ENCODE measurements at regions not wholly inside any gene's neighbourhood (a gene's known extent, or its start where the extent isn't known, plus 50 kb on each side); places are given as distances from the start of the nearest gene placed in this dataset.

- no peak overlapping the region for H3K4me3 ChIP-seq
- no peaks in the 10 kb centered on the region for H3K9me3 ChIP-seq
- H3K4me1 ChIP-seq (ENCODE audit: insufficient read depth): peaks cover 4% of the 10 kb centered on the region
- TF ChIP-seq POLR2A (IDR thresholded peaks at IDR 0.05) (no peak), CTCF (IDR thresholded peaks at IDR 0.05) (no peak), EP300 (IDR thresholded peaks at IDR 0.05) (no peak)
- intact Hi-C loops (cut with DNase I): loop anchor here in 3 of 4 donors (5.0 to 10.0 kb wide), 3 partner anchors 471 to 476 kb away; no protein-coding TSS in a partner anchor
- DNase-seq: no peak
- H3K27ac ChIP-seq: no peak overlapping the region
- 65 to 76% (median 66%) methylated on average over 15 of the region's 15 CpGs for WGBS, 3 donors
- no peaks in the 10 kb centered on the region for H3K27me3 ChIP-seq
- no peaks in the 10 kb centered on the region for H3K36me3 ChIP-seq
These were observed 400.2 kb downstream of the SEC14L1 start for GRCh38 chr17:77540975-77541374.

GRCh38 chr17:77542011-77542410 is 401.2 kb downstream of the SEC14L1 start:
- H3K4me3 ChIP-seq: no peak overlapping the region
- H3K27ac ChIP-seq: no peak overlapping the region
- no peaks in the 10 kb centered on the region for H3K27me3 ChIP-seq
- intact Hi-C loops (cut with DNase I): loop anchor here in 3 of 4 donors (5.0 to 10.0 kb wide), 3 partner anchors 470 to 475 kb away; no protein-coding TSS in a partner anchor
- H3K9me3 ChIP-seq: no peaks in the 10 kb centered on the region
- no peaks in the 10 kb centered on the region for H3K36me3 ChIP-seq
- peaks cover 4% of the 10 kb centered on the region for H3K4me1 ChIP-seq (ENCODE audit: insufficient read depth)
- no peak for DNase-seq
- TF ChIP-seq CTCF (IDR thresholded peaks at IDR 0.05): no peak
- TF ChIP-seq EP300 (IDR thresholded peaks at IDR 0.05): no peak
- TF ChIP-seq POLR2A (IDR thresholded peaks at IDR 0.05): no peak
- WGBS, 3 donors: 0 to 7% (median 3%) methylated on average over 1 of the region's 1 CpG

DNA sequence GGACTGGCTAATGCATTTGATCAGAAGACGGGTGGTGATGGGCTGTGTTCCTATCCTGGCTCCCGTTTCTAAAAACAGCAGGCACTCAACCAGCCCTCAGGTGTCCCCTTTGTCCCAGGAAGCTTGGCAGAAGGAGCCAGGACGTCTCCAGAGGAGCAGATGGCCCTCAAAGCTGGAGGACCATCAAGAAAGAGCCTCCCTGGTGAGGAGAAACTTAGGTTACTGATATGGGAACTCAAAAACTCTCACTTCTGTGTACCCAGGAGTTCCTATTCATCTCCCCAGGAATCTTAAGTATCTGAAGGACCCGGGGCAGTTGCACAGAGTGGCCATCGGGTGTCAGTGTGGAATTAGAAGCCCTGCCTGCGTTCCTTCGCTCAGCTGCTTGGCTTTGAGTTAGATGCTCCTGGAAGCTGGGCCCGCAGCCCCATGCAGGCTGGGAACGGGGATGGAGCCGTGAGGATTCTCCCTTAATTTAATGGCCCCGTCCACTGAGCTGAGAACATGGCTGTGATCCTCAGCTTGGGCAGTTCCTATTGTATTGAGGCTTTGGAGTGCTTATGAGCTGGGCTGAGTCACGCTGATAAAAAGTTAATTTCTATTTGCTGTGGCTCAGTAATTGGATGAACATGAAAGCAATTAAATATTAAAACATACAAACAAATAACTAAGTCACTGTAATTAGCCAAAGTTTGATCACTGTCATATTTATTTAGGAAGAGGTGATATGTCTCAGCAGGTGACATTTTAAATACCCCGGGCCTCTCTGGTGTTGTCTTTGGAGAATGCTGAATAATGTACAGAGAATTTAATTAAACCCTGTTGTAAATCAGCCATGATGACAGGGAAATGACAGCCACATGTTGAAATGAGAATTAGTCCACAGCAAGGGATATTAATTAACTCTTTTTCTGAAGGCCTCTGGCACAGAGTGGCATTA is 402.1 kb downstream of the SEC14L1 start:
- Histone ChIP-seq H3K36me3 (no peaks in the 10 kb centered on the region), H3K4me1 (ENCODE audit: insufficient read depth) (peaks cover 4% of the 10 kb centered on the region), H3K4me3 (no peak overlapping the region), H3K27ac (no peak overlapping the region), H3K27me3 (no peaks in the 10 kb centered on the region), H3K9me3 (no peaks in the 10 kb centered on the region)
- peak; percentile 45 to 74 (median 56) for TF ChIP-seq CTCF (IDR thresholded peaks at IDR 0.05)
- no peak for TF ChIP-seq EP300 (IDR thresholded peaks at IDR 0.05)
- TF ChIP-seq POLR2A (IDR thresholded peaks at IDR 0.05): no peak
- DNase-seq: peak; percentile 49 to 73 (median 64)
- intact Hi-C loops (cut with DNase I): loop anchor here in 3 of 4 donors (5.0 to 10.0 kb wide), 3 partner anchors 469 to 474 kb away; no protein-coding TSS in a partner anchor
- 11% methylated on average over 13 of the region's 13 CpGs for WGBS, 3 donors

- DNase-seq: no peak
- intact Hi-C loops (cut with DNase I): loop anchor here in 3 of 4 donors (5.0 to 10.0 kb wide), 3 partner anchors 468 to 474 kb away; no protein-coding TSS in a partner anchor
- no peak overlapping the region for H3K27ac ChIP-seq
These were observed 403.0 kb downstream of the SEC14L1 start for GRCh38 chr17:77543801-77544200.

More at GRCh38 chr17:77543801-77544200, 403.0 kb downstream of the SEC14L1 start:
- 79 to 81% (median 80%) methylated on average over 15 of the region's 15 CpGs for WGBS, 3 donors
- Histone ChIP-seq H3K9me3 (no peaks in the 10 kb centered on the region), H3K4me1 (ENCODE audit: insufficient read depth) (peaks cover 4% of the 10 kb centered on the region), H3K36me3 (no peaks in the 10 kb centered on the region), H3K4me3 (no peak overlapping the region), H3K27me3 (no peaks in the 10 kb centered on the region)
- TF ChIP-seq POLR2A (IDR thresholded peaks at IDR 0.05) (no peak), EP300 (IDR thresholded peaks at IDR 0.05) (no peak), CTCF (IDR thresholded peaks at IDR 0.05) (no peak)
